Hepatocyte (in vitro differentiated cells): ENCODE measurements at regions not wholly inside any gene's neighbourhood (a gene's known extent, or its start where the extent isn't known, plus 50 kb on each side); places are given as distances from the start of the nearest gene placed in this dataset.

ENCODE experiments used
- DNase-seq: peaks from one replicate; pipeline ENCODE4 v3.0.0-alpha.2; 2016; ENCODE audit warnings: low spot score
- H2AFZ ChIP-seq: fragments of 200-600 bp; sonication (generic); 2 replicates; pipeline ENCODE4 v1.6.0; 2016; ENCODE audit warnings: antibody characterized with exemption, mild to moderate bottlenecking
- H3K27ac ChIP-seq: fragments of 200-600 bp; sonication (generic); 2 replicates; pipeline ENCODE4 v1.5.1; 2016; ENCODE audit warnings: mild to moderate bottlenecking
- H3K27me3 ChIP-seq: fragments of 200-600 bp; sonication (generic); 2 replicates; pipeline ENCODE4 v1.6.1; 2016
- H3K36me3 ChIP-seq: fragments of 200-600 bp; sonication (generic); replicated peaks from 2 replicates; pipeline ENCODE4 v1.5.1; 2016; ENCODE audit warnings: low read depth; ENCODE audit not compliant: insufficient read depth
- H3K4me1 ChIP-seq: fragments of 200-600 bp; sonication (generic); 2 replicates; pipeline ENCODE4 v1.5.1; 2016; ENCODE audit warnings: mild to moderate bottlenecking, moderate library complexity; ENCODE audit not compliant: insufficient read depth
- H3K4me2 ChIP-seq: fragments of 200-600 bp; sonication (generic); 2 replicates; pipeline ENCODE4 v1.6.0; 2016
- H3K4me3 ChIP-seq: fragments of 200-600 bp; sonication (generic); 2 replicates; pipeline ENCODE4 v1.5.1; 2016; ENCODE audit warnings: mild to moderate bottlenecking
- H3K79me2 ChIP-seq: fragments of 200-600 bp; sonication (generic); 2 replicates; pipeline ENCODE4 v1.6.0; 2017; ENCODE audit warnings: mild to moderate bottlenecking
- H3K9me2 ChIP-seq: fragments of 200-600 bp; sonication (generic); replicated peaks from 2 replicates; pipeline ENCODE4 v1.6.0; 2017; ENCODE audit warnings: mild to moderate bottlenecking; ENCODE audit not compliant: insufficient read depth
- H3K9me3 ChIP-seq: fragments of 200-600 bp; sonication (generic); 2 replicates; pipeline ENCODE4 v1.5.1; 2016; ENCODE audit warnings: low read depth, mild to moderate bottlenecking
- H4K20me1 ChIP-seq: fragments of 200-600 bp; sonication (generic); 2 replicates; pipeline ENCODE4 v1.6.0; 2016; ENCODE audit warnings: mild to moderate bottlenecking; ENCODE audit not compliant: insufficient read depth, poor library complexity, severe bottlenecking
- EZH2 ChIP-seq: fragments of 200-600 bp; sonication (generic); IDR thresholded peaks from 2 replicates; pipeline ENCODE4 v1.6.1; 2016; ENCODE audit warnings: antibody characterized with exemption, mild to moderate bottlenecking, borderline replicate concordance
- EZH2phosphoT487 ChIP-seq: fragments of 200-600 bp; sonication (generic); IDR thresholded peaks from one replicate; pipeline ENCODE4 v1.6.1; 2018; ENCODE audit warnings: antibody characterized with exemption, mild to moderate bottlenecking, low read depth, moderate library complexity; ENCODE audit not compliant: unreplicated experiment, severe bottlenecking
- WGBS: methylation state at CpG from one replicate; pipeline ENCODE4 v1.1.6; 2016; ENCODE audit warnings: low lambda C conversion rate; ENCODE audit errors: missing lambda C conversion rate; 5-methylcytosine and 5-hydroxymethylcytosine counted together
- TF ChIP-seq, protein P1 (sequence below): fragments of 200-600 bp; sonication (generic); IDR thresholded peaks from 2 replicates; pipeline ENCODE4 v1.5.1; 2016; ENCODE audit warnings: antibody characterized with exemption, mild to moderate bottlenecking; ENCODE audit not compliant: poor library complexity

DNA sequence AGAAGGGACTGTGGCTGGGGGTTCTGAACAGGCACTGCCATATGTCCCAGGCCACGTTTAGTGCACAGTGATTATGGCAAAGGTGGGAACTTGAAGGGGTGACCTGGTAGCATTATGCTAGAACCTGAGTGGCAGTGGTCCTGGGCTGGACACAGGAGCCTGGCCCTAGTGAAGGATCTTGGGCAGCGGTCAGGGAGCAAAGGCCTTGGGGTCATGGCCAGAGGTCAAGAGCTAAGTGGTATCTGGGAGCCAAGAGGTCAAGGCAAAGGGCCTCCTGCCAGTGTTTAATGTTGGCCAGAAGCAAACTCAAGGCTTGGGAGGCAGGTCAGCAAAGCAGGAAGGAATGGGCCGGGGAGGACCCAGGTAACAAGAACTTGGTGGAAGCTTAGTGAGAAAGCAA lies 254.5 kb downstream of the CDH26 start:
- no peaks in the 10 kb centered on the region for H4K20me1 ChIP-seq
- H3K36me3 ChIP-seq, result no peaks in the 10 kb centered on the region
- H3K4me2 ChIP-seq, result no peak overlapping the region
- peaks cover 14% of the 10 kb centered on the region for H3K27me3 ChIP-seq
- WGBS, result 85% methylated on average over 3 of the region's 3 CpGs
- H3K9me3 ChIP-seq, result no peaks in the 10 kb centered on the region
- no peaks in the 10 kb centered on the region for H3K4me1 ChIP-seq
- H3K27ac ChIP-seq, result no peak overlapping the region
- H3K4me3 ChIP-seq, result no peak overlapping the region
- H3K9me2 ChIP-seq, result no peaks in the 10 kb centered on the region
- no peak for DNase-seq
- H3K79me2 ChIP-seq, result no peaks in the 10 kb centered on the region
- no peak overlapping the region for H2AFZ ChIP-seq
- no peak for TF ChIP-seq EZH2
- TF ChIP-seq EZH2phosphoT487, result no peak
- TF ChIP-seq, protein P1, sequence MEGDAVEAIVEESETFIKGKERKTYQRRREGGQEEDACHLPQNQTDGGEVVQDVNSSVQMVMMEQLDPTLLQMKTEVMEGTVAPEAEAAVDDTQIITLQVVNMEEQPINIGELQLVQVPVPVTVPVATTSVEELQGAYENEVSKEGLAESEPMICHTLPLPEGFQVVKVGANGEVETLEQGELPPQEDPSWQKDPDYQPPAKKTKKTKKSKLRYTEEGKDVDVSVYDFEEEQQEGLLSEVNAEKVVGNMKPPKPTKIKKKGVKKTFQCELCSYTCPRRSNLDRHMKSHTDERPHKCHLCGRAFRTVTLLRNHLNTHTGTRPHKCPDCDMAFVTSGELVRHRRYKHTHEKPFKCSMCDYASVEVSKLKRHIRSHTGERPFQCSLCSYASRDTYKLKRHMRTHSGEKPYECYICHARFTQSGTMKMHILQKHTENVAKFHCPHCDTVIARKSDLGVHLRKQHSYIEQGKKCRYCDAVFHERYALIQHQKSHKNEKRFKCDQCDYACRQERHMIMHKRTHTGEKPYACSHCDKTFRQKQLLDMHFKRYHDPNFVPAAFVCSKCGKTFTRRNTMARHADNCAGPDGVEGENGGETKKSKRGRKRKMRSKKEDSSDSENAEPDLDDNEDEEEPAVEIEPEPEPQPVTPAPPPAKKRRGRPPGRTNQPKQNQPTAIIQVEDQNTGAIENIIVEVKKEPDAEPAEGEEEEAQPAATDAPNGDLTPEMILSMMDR, result no peak

DNA sequence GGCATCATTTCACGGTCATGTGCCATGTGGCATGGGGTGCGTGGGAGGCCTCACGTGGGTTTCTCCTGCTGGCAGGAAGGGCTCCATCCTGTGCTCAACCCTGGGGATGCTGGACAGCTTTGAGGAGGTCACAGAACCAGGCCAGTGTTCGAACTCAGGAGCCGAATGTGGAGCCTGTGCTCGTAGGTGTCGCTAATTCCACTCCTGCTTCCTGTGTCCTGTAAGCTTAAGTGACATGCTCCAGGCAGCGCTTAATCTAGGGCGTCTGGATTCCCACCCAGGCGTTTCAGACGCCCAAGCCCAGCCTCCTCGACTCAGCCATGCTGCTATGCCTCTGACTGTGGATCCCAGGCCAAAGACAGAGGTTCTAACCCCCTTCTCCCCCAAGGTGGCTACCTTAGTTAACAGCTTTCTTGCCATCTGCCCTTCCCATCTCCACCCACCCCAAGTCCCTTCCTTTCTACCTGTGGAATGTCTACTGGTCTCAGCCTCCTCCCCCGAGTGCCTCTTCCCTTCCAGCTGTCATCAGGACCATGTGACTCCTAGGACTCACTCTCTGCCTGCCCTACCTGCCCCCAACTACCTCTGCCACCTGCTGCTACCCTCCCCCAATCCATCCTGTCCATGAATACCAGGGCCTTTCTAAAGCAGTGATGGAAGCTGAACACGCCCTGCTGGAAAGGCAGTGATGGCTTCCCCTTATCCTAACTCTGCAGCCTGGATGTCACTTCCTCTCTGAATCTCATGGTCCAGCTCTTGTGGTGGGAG lies 255.1 kb downstream of the CDH26 start:
- no peaks in the 10 kb centered on the region for H4K20me1 ChIP-seq
- H3K9me3 ChIP-seq, result no peaks in the 10 kb centered on the region
- H3K27ac ChIP-seq, result no peak overlapping the region
- H3K4me3 ChIP-seq, result no peak overlapping the region
- H3K9me2 ChIP-seq, result no peaks in the 10 kb centered on the region
- 82% methylated on average over 14 of the region's 14 CpGs for WGBS
- peaks cover 14% of the 10 kb centered on the region for H3K27me3 ChIP-seq
- H3K4me2 ChIP-seq, result no peak overlapping the region
- TF ChIP-seq EZH2, result no peak
- no peak for TF ChIP-seq EZH2phosphoT487
- TF ChIP-seq, protein P1, result no peak
- H3K4me1 ChIP-seq, result no peaks in the 10 kb centered on the region
- H3K36me3 ChIP-seq, result no peaks in the 10 kb centered on the region
- H3K79me2 ChIP-seq, result no peaks in the 10 kb centered on the region
- H2AFZ ChIP-seq, result no peak overlapping the region
- no peak for DNase-seq

DNA sequence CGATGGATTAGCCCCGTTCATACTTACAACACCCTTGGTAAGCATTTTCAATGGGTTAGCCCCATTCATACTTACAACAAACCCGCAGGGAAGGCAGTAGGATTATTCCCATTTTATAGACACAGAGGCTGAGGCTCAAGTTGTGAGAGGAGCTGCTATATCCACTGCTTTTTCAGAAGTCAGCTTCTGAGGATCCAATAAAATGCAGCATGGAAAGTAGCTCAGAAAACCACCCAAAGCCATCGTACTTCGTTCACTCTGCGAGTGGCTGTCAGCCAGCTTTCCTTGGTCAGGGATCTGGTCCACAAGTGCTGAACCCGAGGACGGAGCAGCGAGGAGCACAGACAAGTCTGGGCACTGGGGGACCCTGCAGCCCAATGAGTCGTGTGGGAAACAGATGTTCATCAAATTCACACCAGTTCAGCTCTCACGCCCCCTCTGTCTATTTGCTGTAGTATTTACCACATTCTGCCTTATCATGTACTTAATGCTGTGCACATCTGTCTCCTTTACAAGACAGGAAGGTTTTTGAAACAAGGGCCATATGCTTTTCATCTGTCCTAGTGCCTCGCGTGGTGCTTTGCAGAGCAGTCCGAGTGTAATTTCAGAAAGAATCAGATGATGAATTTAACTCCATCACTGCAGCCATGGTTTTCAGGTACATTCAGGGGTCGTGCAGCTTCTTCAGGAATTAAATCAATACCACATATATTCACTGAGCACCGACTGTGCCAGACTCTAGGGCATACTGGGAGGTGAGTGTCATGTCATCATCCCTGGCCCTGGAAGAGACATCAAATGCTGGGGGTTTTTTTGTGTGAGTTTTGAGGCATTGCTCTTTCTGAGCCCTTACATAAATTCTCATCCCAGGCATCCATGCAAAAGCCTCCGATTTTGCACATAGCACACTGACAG lies 256.9 kb downstream of the CDH26 start:
- no peaks in the 10 kb centered on the region for H4K20me1 ChIP-seq
- DNase-seq, result no peak
- WGBS, result 56% methylated on average over 17 of the region's 17 CpGs
- peaks cover 3% of the 10 kb centered on the region for H3K27me3 ChIP-seq
- H3K4me1 ChIP-seq, result no peaks in the 10 kb centered on the region
- H3K9me3 ChIP-seq, result no peaks in the 10 kb centered on the region
- H3K4me3 ChIP-seq, result no peak overlapping the region
- no peak overlapping the region for H3K4me2 ChIP-seq
- H3K9me2 ChIP-seq, result no peaks in the 10 kb centered on the region
- no peak overlapping the region for H3K27ac ChIP-seq
- no peaks in the 10 kb centered on the region for H3K79me2 ChIP-seq
- H3K36me3 ChIP-seq, result no peaks in the 10 kb centered on the region
- H2AFZ ChIP-seq, result no peak overlapping the region
- TF ChIP-seq EZH2phosphoT487, result no peak
- no peak for TF ChIP-seq EZH2
- TF ChIP-seq, protein P1, result no peak
